WERI-Rb-1 (cell line): ENCODE measurements at regions not wholly inside any gene's neighbourhood (a gene's known extent, or its start where the extent isn't known, plus 50 kb on each side); places are given as distances from the start of the nearest gene placed in this dataset.

Source experiments
- DNase-seq: peaks from one replicate; pipeline ENCODE4 v3.0.0-alpha.2; 2020
- H3K27ac ChIP-seq: fragments of 250-450 bp; sonication (Bioruptor Pico); 2 replicates; pipeline ENCODE4 v1.5.1; 2020; ENCODE audit warnings: mild to moderate bottlenecking, moderate library complexity
- H3K27me3 ChIP-seq: fragments of 250-450 bp; sonication (Bioruptor Pico); 2 replicates; pipeline ENCODE4 v1.5.1; 2021; ENCODE audit warnings: mild to moderate bottlenecking, low read depth, moderate library complexity; ENCODE audit not compliant: insufficient read depth, severe bottlenecking
- H3K36me3 ChIP-seq: fragments of 250-450 bp; sonication (Bioruptor Pico); 2 replicates; pipeline ENCODE4 v1.5.1; 2020; ENCODE audit warnings: mild to moderate bottlenecking, moderate library complexity
- H3K4me3 ChIP-seq: 2 replicates; pipeline ENCODE4 v1.5.1; 2011; ENCODE audit warnings: low read depth, mild to moderate bottlenecking, control low read depth, low read length
- H3K9me3 ChIP-seq: fragments of 250-450 bp; sonication (Bioruptor Pico); 2 replicates; pipeline ENCODE4 v1.5.1; 2021; ENCODE audit warnings: mild to moderate bottlenecking, moderate library complexity; ENCODE audit not compliant: severe bottlenecking
- TF ChIP-seq, protein P1 (sequence below): IDR thresholded peaks from 2 replicates; pipeline ENCODE4 v1.5.1; 2011; ENCODE audit warnings: low read depth, mild to moderate bottlenecking, control low read depth, inconsistent platforms, low read length

GRCh38 chr10:78690354-78691111, 378.2 kb upstream of the ZMIZ1 start:
- H3K9me3 ChIP-seq: no peaks in the 10 kb centered on the region
- no peaks in the 10 kb centered on the region for H3K36me3 ChIP-seq
- H3K27ac ChIP-seq: no peak overlapping the region
- no peak overlapping the region for H3K4me3 ChIP-seq
- no peak for DNase-seq
- TF ChIP-seq, protein P1, sequence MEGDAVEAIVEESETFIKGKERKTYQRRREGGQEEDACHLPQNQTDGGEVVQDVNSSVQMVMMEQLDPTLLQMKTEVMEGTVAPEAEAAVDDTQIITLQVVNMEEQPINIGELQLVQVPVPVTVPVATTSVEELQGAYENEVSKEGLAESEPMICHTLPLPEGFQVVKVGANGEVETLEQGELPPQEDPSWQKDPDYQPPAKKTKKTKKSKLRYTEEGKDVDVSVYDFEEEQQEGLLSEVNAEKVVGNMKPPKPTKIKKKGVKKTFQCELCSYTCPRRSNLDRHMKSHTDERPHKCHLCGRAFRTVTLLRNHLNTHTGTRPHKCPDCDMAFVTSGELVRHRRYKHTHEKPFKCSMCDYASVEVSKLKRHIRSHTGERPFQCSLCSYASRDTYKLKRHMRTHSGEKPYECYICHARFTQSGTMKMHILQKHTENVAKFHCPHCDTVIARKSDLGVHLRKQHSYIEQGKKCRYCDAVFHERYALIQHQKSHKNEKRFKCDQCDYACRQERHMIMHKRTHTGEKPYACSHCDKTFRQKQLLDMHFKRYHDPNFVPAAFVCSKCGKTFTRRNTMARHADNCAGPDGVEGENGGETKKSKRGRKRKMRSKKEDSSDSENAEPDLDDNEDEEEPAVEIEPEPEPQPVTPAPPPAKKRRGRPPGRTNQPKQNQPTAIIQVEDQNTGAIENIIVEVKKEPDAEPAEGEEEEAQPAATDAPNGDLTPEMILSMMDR: no peak
- no peaks in the 10 kb centered on the region for H3K27me3 ChIP-seq

GRCh38 chr10:78691301-78692030, 377.3 kb upstream of the ZMIZ1 start:
- TF ChIP-seq, protein P1: no peak
- DNase-seq: no peak
- Histone ChIP-seq H3K27ac (no peak overlapping the region), H3K27me3 (no peaks in the 10 kb centered on the region), H3K4me3 (no peak overlapping the region), H3K9me3 (no peaks in the 10 kb centered on the region), H3K36me3 (no peaks in the 10 kb centered on the region)

GRCh38 chr10:78692071-78692470, 376.7 kb upstream of the ZMIZ1 start:
- Histone ChIP-seq H3K27me3 (no peaks in the 10 kb centered on the region), H3K9me3 (no peaks in the 10 kb centered on the region), H3K4me3 (no peak overlapping the region), H3K36me3 (no peaks in the 10 kb centered on the region), H3K27ac (no peak overlapping the region)
- TF ChIP-seq, protein P1: no peak
- DNase-seq: no peak

GRCh38 chr10:78695846-78696245, 372.9 kb upstream of the ZMIZ1 start:
- DNase-seq: no peak
- Histone ChIP-seq H3K9me3 (no peaks in the 10 kb centered on the region), H3K27me3 (no peaks in the 10 kb centered on the region), H3K4me3 (no peak overlapping the region), H3K36me3 (no peaks in the 10 kb centered on the region), H3K27ac (no peak overlapping the region)
- TF ChIP-seq, protein P1: no peak

DNA sequence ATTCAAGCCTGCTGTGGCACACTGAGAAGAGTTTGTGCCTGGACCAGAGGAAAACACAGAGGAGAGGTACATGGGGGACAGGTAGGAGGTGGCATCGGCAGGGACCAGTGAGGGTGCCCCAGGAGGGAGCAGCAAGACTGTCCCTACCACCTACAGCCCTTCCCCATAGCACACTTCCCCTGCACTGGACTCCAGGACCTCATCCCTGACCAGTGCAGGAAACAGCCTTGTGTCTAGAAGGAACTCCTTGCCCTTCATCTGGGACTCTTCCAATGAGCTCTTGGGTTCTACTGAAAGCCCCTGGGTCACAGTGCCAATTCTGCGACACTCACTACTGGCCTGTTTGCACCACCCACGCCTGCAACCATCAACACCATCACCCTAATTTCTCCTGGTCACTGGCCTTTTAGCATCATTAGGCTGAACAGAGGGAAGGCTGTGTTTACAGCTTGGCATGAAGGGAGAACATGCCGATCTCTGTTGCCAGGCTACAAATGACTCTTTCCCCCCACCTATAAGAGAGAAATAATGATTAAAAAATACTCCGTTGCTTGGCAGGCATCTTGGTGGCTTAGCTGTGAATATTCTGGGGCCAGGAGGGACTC, 371.9 kb upstream of the ZMIZ1 start:
- no peaks in the 10 kb centered on the region for H3K9me3 ChIP-seq
- no peak for DNase-seq
- no peaks in the 10 kb centered on the region for H3K27me3 ChIP-seq
- no peak overlapping the region for H3K27ac ChIP-seq
- no peak overlapping the region for H3K4me3 ChIP-seq
- no peaks in the 10 kb centered on the region for H3K36me3 ChIP-seq
- TF ChIP-seq, protein P1: no peak
